ENCODE measurements at regions not wholly inside any gene's neighbourhood (a gene's known extent, or its start where the extent isn't known, plus 50 kb on each side); places are given as distances from the start of the nearest gene placed in this dataset.

DNA sequence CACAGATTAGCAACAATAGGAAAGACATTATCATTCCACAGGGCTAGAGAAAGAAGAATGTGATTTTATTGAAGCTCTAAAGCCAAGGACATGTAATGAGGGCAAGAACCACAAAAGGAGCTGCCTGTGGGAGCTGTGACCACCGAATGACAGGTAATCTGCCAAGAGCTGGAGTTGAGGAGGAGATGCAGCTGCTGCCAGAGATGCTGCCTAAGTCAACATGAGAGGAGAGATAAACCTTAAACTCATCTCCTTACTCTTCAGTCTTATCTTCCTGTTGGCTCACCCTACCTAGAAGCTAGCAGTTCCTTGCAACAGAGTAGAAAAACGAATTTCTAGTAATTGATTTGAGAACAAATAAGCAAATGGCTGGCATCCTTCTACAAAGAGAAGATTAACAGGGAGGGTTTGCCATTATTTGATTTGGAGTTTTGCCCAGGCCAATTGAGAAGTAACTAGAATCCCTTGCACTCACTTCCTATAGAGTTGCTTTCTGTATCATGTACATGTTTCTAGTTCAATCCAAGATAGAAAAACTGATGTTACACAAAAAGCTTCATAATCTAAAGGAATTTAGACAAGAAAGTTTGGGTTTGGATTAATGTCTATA lies 539.2 kb downstream of the TLE1 start:
- TF ChIP-seq, protein P1, sequence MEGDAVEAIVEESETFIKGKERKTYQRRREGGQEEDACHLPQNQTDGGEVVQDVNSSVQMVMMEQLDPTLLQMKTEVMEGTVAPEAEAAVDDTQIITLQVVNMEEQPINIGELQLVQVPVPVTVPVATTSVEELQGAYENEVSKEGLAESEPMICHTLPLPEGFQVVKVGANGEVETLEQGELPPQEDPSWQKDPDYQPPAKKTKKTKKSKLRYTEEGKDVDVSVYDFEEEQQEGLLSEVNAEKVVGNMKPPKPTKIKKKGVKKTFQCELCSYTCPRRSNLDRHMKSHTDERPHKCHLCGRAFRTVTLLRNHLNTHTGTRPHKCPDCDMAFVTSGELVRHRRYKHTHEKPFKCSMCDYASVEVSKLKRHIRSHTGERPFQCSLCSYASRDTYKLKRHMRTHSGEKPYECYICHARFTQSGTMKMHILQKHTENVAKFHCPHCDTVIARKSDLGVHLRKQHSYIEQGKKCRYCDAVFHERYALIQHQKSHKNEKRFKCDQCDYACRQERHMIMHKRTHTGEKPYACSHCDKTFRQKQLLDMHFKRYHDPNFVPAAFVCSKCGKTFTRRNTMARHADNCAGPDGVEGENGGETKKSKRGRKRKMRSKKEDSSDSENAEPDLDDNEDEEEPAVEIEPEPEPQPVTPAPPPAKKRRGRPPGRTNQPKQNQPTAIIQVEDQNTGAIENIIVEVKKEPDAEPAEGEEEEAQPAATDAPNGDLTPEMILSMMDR (conservative IDR thresholded peaks at IDR 0.05), result no peak
- no peak for TF ChIP-seq ZFX (IDR thresholded peaks at IDR 0.05)

Data from C4-2B (cell line).